SK-N-SH treated with all-trans-retinoic acid at 6 μM for 48 hours (cell line): ENCODE measurements at regions not wholly inside any gene's neighbourhood (a gene's known extent, or its start where the extent isn't known, plus 50 kb on each side); places are given as distances from the start of the nearest gene placed in this dataset.

Source experiments
- ARNTL ChIP-seq: fragments of 450-650 bp; formaldehyde crosslinking; IDR thresholded peaks from 2 replicates; pipeline ENCODE4 v1.5.0; 2020; ENCODE audit warnings: low read depth, mild to moderate bottlenecking, moderate library complexity, borderline replicate concordance
- CSDC2 ChIP-seq: fragments of 250-450 bp; sonication (Bioruptor Pico); IDR thresholded peaks from 2 replicates; pipeline ENCODE4 v1.5.0; 2020; ENCODE audit warnings: mild to moderate bottlenecking, moderate library complexity
- SNAI2 ChIP-seq: fragments of 250-450 bp; sonication (Bioruptor Pico); IDR thresholded peaks from 2 replicates; pipeline ENCODE4 v1.5.0; 2020; ENCODE audit warnings: mild to moderate bottlenecking, moderate library complexity
- TCF4 ChIP-seq: fragments of 250-450 bp; sonication (Bioruptor Pico); IDR thresholded peaks from 2 replicates; pipeline ENCODE4 v1.8.0; 2021; ENCODE audit warnings: mild to moderate bottlenecking, moderate library complexity, borderline replicate concordance
- ZFP30 ChIP-seq: fragments of 450-650 bp; formaldehyde crosslinking; IDR thresholded peaks from 2 replicates; pipeline ENCODE4 v1.5.0; 2022; ENCODE audit warnings: mild to moderate bottlenecking, moderate library complexity
- ZNF8 ChIP-seq: fragments of 450-650 bp; formaldehyde crosslinking; IDR thresholded peaks from 2 replicates; pipeline ENCODE4 v1.5.0; 2020; ENCODE audit warnings: mild to moderate bottlenecking, moderate library complexity
- TF ChIP-seq, protein P1 (sequence below): fragments of 250-450 bp; sonication (Bioruptor Pico); IDR thresholded peaks from 2 replicates; pipeline ENCODE4 v1.8.0; 2021; ENCODE audit warnings: low read depth, mild to moderate bottlenecking, moderate library complexity, borderline replicate concordance

DNA sequence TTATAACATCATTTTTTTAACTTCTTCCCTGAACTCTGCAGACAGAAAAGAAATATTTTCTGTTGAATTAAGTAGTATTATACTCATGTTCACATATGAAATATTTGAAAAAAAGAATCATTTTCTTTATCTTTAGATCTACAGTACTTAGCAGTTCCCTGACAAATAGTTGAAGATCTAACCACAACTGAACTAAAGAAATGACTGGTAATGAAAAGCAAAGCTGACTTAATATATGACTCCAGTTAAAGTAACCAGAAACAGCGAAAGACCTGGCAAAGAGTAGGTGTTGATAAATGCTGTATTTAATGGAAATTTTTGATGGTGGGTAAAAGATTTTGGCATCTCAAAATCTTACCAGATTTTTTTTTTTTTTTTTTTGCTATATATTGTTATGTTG, 207.1 kb upstream of the SLC16A7 start:
- TF ChIP-seq, protein P1, sequence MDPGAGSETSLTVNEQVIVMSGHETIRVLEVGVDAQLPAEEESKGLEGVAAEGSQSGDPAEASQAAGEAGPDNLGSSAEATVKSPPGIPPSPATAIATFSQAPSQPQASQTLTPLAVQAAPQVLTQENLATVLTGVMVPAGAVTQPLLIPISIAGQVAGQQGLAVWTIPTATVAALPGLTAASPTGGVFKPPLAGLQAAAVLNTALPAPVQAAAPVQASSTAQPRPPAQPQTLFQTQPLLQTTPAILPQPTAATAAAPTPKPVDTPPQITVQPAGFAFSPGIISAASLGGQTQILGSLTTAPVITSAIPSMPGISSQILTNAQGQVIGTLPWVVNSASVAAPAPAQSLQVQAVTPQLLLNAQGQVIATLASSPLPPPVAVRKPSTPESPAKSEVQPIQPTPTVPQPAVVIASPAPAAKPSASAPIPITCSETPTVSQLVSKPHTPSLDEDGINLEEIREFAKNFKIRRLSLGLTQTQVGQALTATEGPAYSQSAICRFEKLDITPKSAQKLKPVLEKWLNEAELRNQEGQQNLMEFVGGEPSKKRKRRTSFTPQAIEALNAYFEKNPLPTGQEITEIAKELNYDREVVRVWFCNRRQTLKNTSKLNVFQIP (CRISPR knock-in tag) = no peak
- TF ChIP-seq ZFP30 (no peak), ARNTL (no peak), ZNF8 (CRISPR knock-in tag) (no peak), TCF4 (CRISPR knock-in tag) (no peak), CSDC2 (CRISPR knock-in tag) (no peak), SNAI2 (no peak)
